SK-N-SH (cell line): ENCODE measurements at regions not wholly inside any gene's neighbourhood (a gene's known extent, or its start where the extent isn't known, plus 50 kb on each side); places are given as distances from the start of the nearest gene placed in this dataset.

Experiments used
- CTCF ChIA-PET: fragments of 300-600, 350-600 bp; formaldehyde crosslinking; extraction: SDS; loops from one replicate; lab custom pipeline; 2021; lab: Yijun Ruan, JAX
- POLR2A ChIA-PET: fragments of 350-600 bp; sonication (Branson Sonifier 250); formaldehyde crosslinking; extraction: SDS; loops from one replicate; lab custom pipeline; 2020; ENCODE audit warnings: antibody characterized with exemption, inconsistent platforms; lab: Yijun Ruan, JAX
- DNase-seq: peaks from one replicate; pipeline ENCODE4 v3.0.0; 2012
- H2AFZ ChIP-seq: fragments of 200-600 bp; sonication (generic); 2 replicates; pipeline ENCODE4 v1.8.1; 2016; ENCODE audit warnings: antibody characterized with exemption, mild to moderate bottlenecking, low read depth
- H3F3A ChIP-seq: fragments of 200-600 bp; sonication (generic); replicated peaks from 2 replicates; pipeline ENCODE3; 2016; ENCODE audit warnings: antibody characterized with exemption, mild to moderate bottlenecking; ENCODE audit not compliant: insufficient read depth
- H3K27ac ChIP-seq, 2 experiments: fragments of 200-500 bp in 1 of 2; fragments of 200-600 bp in 1 of 2; sonication (Bioruptor generic) in 1 of 2; sonication (generic), shearing (Covaris generic) in 1 of 2; 2 replicates each; pipeline versions ENCODE4 v1.5.1 to v1.6.1; 2014 to 2016; ENCODE audit warnings: low read depth in 2 of 2, inconsistent platforms in 1 of 2, low read length in 1 of 2, mild to moderate bottlenecking in 1 of 2, mixed read lengths in 1 of 2
- H3K27me3 ChIP-seq: fragments of 200-600 bp; sonication (generic), shearing (Covaris generic); 2 replicates; pipeline ENCODE4 v1.6.1; 2016; ENCODE audit warnings: mixed run types; ENCODE audit not compliant: insufficient read depth
- H3K36me3 ChIP-seq, 2 experiments: fragments of 200-500 bp in 1 of 2; fragments of 200-600 bp in 1 of 2; sonication (Bioruptor generic) in 1 of 2; sonication (generic) in 1 of 2; replicated peaks in 1 of 2; 2 replicates each; pipeline versions ENCODE3 to v1.5.1; 2014 to 2016; ENCODE audit warnings: low read length in 1 of 2, mild to moderate bottlenecking in 1 of 2; ENCODE audit not compliant: insufficient read depth in 2 of 2, control insufficient read depth in 1 of 2
- H3K4me1 ChIP-seq, 2 experiments: fragments of 200-500 bp in 1 of 2; fragments of 200-600 bp in 1 of 2; sonication (Bioruptor generic) in 1 of 2; sonication (generic), shearing (Covaris generic) in 1 of 2; 2 replicates each; pipeline versions ENCODE4 v1.5.1 to v1.6.1; 2014 to 2016; ENCODE audit warnings: low read depth in 1 of 2, low read length in 1 of 2, mixed run types in 1 of 2; ENCODE audit not compliant: insufficient read depth in 2 of 2, control insufficient read depth in 1 of 2
- H3K4me2 ChIP-seq: fragments of 200-600 bp; sonication (generic), shearing (Covaris generic); 2 replicates; pipeline ENCODE4 v1.6.1; 2017; ENCODE audit warnings: mixed run types
- H3K4me3 ChIP-seq, 2 experiments: fragments of 200-500 bp in 1 of 2; fragments of 200-600 bp in 1 of 2; sonication (Bioruptor generic) in 1 of 2; sonication (generic), shearing (Covaris generic) in 1 of 2; 2 replicates each; pipeline versions ENCODE4 v1.5.1 to v1.8.1; 2014 to 2016; ENCODE audit warnings: low read depth in 2 of 2, inconsistent platforms in 1 of 2, low read length in 1 of 2, mild to moderate bottlenecking in 1 of 2, mixed read lengths in 1 of 2, moderate library complexity in 1 of 2
- H3K79me2 ChIP-seq: fragments of 200-600 bp; sonication (generic); 2 replicates; pipeline ENCODE4 v1.8.1; 2017; ENCODE audit warnings: mild to moderate bottlenecking; ENCODE audit not compliant: insufficient read depth
- H3K9ac ChIP-seq: fragments of 200-600 bp; sonication (generic); 2 replicates; pipeline ENCODE4 v1.6.1; 2017; ENCODE audit warnings: mixed run types
- H3K9me2 ChIP-seq: fragments of 200-600 bp; sonication (generic); 2 replicates; pipeline ENCODE4 v1.6.1; 2017; ENCODE audit warnings: mixed run types
- H3K9me3 ChIP-seq: fragments of 200-600 bp; sonication (generic); 2 replicates; pipeline ENCODE4 v1.6.1; 2017; ENCODE audit warnings: mixed run types, mild to moderate bottlenecking, moderate library complexity
- H4K20me1 ChIP-seq: fragments of 200-600 bp; sonication (generic); 2 replicates; pipeline ENCODE4 v1.6.1; 2017; ENCODE audit warnings: mild to moderate bottlenecking, mixed run types; ENCODE audit not compliant: insufficient read depth
- CHD2 ChIP-seq: fragments of 150-350 bp; IDR thresholded peaks from 2 replicates; pipeline ENCODE4 v1.6.1; 2018; ENCODE audit warnings: low read length; ENCODE audit not compliant: partially characterized antibody
- ELF1 ChIP-seq: IDR thresholded peaks from 2 replicates; pipeline ENCODE4 v1.4.0; 2012
- EP300 ChIP-seq, 2 experiments: IDR thresholded peaks; 2 replicates each; pipeline versions ENCODE4 v1.4.0 to v1.6.1; 2012; ENCODE audit warnings: borderline replicate concordance in 1 of 2, low read depth in 1 of 2, low read length in 1 of 2
- FOSL2 ChIP-seq: IDR thresholded peaks from 2 replicates; pipeline ENCODE4 v1.4.0; 2012; ENCODE audit warnings: low read depth, mild to moderate bottlenecking, moderate library complexity, borderline replicate concordance
- FOXJ3 ChIP-seq: sonication (generic); formaldehyde crosslinking; IDR thresholded peaks from 2 replicates; pipeline ENCODE4 v1.5.1; 2020; ENCODE audit warnings: mild to moderate bottlenecking, missing genetic modification reagents
- FOXM1 ChIP-seq: IDR thresholded peaks from 2 replicates; pipeline ENCODE4 v1.4.0; 2012; ENCODE audit warnings: low read depth, mild to moderate bottlenecking
- GATA2 ChIP-seq: sonication (generic); formaldehyde crosslinking; IDR thresholded peaks from 2 replicates; pipeline ENCODE4 v1.5.0; 2020; ENCODE audit warnings: mild to moderate bottlenecking, missing genetic modification reagents
- MEF2A ChIP-seq: IDR thresholded peaks from 2 replicates; pipeline ENCODE4 v1.4.0; 2012; ENCODE audit warnings: low read depth, borderline replicate concordance
- MXI1 ChIP-seq: IDR thresholded peaks from 2 replicates; pipeline ENCODE4 v1.6.1; 2012; ENCODE audit warnings: mild to moderate bottlenecking, low read depth, low read length, improper control_type of control experiment
- NRF1 ChIP-seq: IDR thresholded peaks from 2 replicates; pipeline ENCODE4 v1.6.1; 2012; ENCODE audit warnings: low read depth, mild to moderate bottlenecking, low read length
- RAD21 ChIP-seq: IDR thresholded peaks from 2 replicates; pipeline ENCODE4 v1.6.1; 2012; ENCODE audit warnings: mild to moderate bottlenecking, low read length
- RCOR1 ChIP-seq: fragments of 150-350 bp; IDR thresholded peaks from 2 replicates; pipeline ENCODE4 v1.6.1; 2017; ENCODE audit warnings: antibody characterized with exemption, low read length
- RFX5 ChIP-seq: IDR thresholded peaks from 2 replicates; pipeline ENCODE4 v1.6.1; 2012; ENCODE audit warnings: mild to moderate bottlenecking, improper control_type of control experiment, low read length
- RXRA ChIP-seq: IDR thresholded peaks from 2 replicates; pipeline ENCODE4 v1.4.0; 2012; ENCODE audit warnings: low read depth, mild to moderate bottlenecking, borderline replicate concordance
- SIN3A ChIP-seq: IDR thresholded peaks from 2 replicates; pipeline ENCODE4 v1.6.1; 2012; ENCODE audit warnings: low read depth, mild to moderate bottlenecking, low read length, moderate library complexity, borderline replicate concordance
- SMC3 ChIP-seq: IDR thresholded peaks from 2 replicates; pipeline ENCODE4 v1.6.1; 2012; ENCODE audit warnings: low read depth, low read length, improper control_type of control experiment
- USF1 ChIP-seq: IDR thresholded peaks from 2 replicates; pipeline ENCODE4 v1.4.0; 2012; ENCODE audit warnings: low read depth, borderline replicate concordance
- YY1 ChIP-seq: IDR thresholded peaks from 2 replicates; pipeline ENCODE4 v1.4.0; 2012; ENCODE audit warnings: low read depth, mild to moderate bottlenecking
- WGBS: methylation state at CpG from one replicate; pipeline ENCODE4 v1.1.6; 2017; ENCODE audit warnings: low lambda C conversion rate; 5-methylcytosine and 5-hydroxymethylcytosine counted together
- TF ChIP-seq, protein P1 (sequence below): IDR thresholded peaks from 2 replicates; pipeline ENCODE4 v1.4.0; 2012; ENCODE audit warnings: low read depth, borderline replicate concordance
- TF ChIP-seq, protein P2 (sequence below): fragments of 200-600 bp; sonication (generic); IDR thresholded peaks from 2 replicates; pipeline ENCODE4 v1.6.1; 2017; ENCODE audit warnings: antibody characterized with exemption, mild to moderate bottlenecking, moderate library complexity
- TF ChIP-seq, protein P3 (sequence below): fragments of 150-350 bp; IDR thresholded peaks from 2 replicates; pipeline ENCODE4 v1.6.1; 2017; ENCODE audit warnings: antibody characterized with exemption, low read length, low read depth, borderline replicate concordance
- TF ChIP-seq, protein P4 (sequence below): IDR thresholded peaks from 2 replicates; pipeline ENCODE4; 2012

GRCh38 chr1:29959356-29959755, 723.0 kb downstream of the PTPRU start:
- H3K4me1 ChIP-seq = peaks cover 0 to 18% of the 10 kb centered on the region in 2 experiments; a peak in 1 of 4 replicates
- H3K27me3 ChIP-seq = no peaks in the 10 kb centered on the region
- whole genome bisulfite sequencing = 100% methylated on average over 1 of the region's 4 CpGs
- no peak overlapping the region for H2AFZ ChIP-seq
- no peaks in the 10 kb centered on the region for H3K79me2 ChIP-seq
- no peaks in the 10 kb centered on the region for H3K9me3 ChIP-seq
- no peaks in the 10 kb centered on the region for H3F3A ChIP-seq
- H3K36me3 ChIP-seq = no peaks in the 10 kb centered on the region
- H3K9me2 ChIP-seq = no peaks in the 10 kb centered on the region
- no peak overlapping the region for H3K27ac ChIP-seq
- no peak for DNase-seq
- CTCF ChIA-PET = interaction anchor here (0.6 to 0.7 kb wide), 2 partner anchors 28 to 871 kb away, joined by 3 read pairs; no protein-coding TSS in a partner anchor
- no peak for TF ChIP-seq FOSL2
- no peak for TF ChIP-seq RFX5
- TF ChIP-seq FOXJ3 (CRISPR knock-in tag) = no peak
- no peak for TF ChIP-seq MXI1
- TF ChIP-seq EP300 (IDR thresholded peaks at IDR 0.05; ENCODE audit: borderline replicate concordance in 1 of 2, low read depth in 1 of 2, low read length in 1 of 2) = no peak
- no peak overlapping the region for H3K9ac ChIP-seq
- POLR2A ChIA-PET = no interaction called here
- no peak overlapping the region for H3K4me2 ChIP-seq
- no peak overlapping the region for H3K4me3 ChIP-seq
- no peaks in the 10 kb centered on the region for H4K20me1 ChIP-seq

DNA sequence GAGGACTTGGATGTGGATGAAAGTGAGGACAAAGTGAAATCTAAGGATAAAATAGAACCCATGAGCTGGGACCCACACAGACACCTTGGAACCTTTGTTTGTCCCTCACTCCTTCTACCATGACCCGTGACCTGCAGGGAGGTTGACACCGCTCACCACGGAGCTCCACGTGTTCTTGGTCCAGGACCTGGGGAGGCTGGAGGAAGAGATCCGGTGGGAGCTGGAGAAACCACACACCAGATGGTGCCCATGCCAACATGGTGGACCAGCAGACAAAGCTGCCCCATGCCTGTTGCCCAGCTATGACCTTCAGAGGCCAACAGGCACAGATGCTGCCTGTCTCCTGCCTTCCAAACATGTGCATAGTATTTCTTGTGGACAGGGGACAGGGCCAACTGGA, 721.9 kb downstream of the PTPRU start:
- Histone ChIP-seq H3K27ac (no peak overlapping the region), H3K9me3 (no peaks in the 10 kb centered on the region), H3K9ac (no peak overlapping the region), H2AFZ (no peak overlapping the region), H3K27me3 (no peaks in the 10 kb centered on the region; the same call in 1 of the 2 replicates), H3K79me2 (no peaks in the 10 kb centered on the region), H3K4me3 (no peak overlapping the region), H4K20me1 (no peaks in the 10 kb centered on the region), H3K36me3 (no peaks in the 10 kb centered on the region), H3K4me1 (peaks cover 0 to 10% of the 10 kb centered on the region in 2 experiments; a peak in 1 of 4 replicates), H3F3A (no peaks in the 10 kb centered on the region), H3K4me2 (no peak overlapping the region), H3K9me2 (no peaks in the 10 kb centered on the region)
- DNase-seq = no peak
- POLR2A ChIA-PET = no interaction called here
- 25% methylated on average over 1 of the region's 5 CpGs for WGBS
- CTCF ChIA-PET = no interaction called here
- TF ChIP-seq MEF2A (no peak), GATA2 (no peak), SIN3A (no peak), CHD2 (no peak), EP300 (IDR thresholded peaks at IDR 0.05; ENCODE audit: borderline replicate concordance in 1 of 2, low read depth in 1 of 2, low read length in 1 of 2) (no peak), USF1 (no peak), ELF1 (no peak), NRF1 (no peak), RCOR1 (no peak), SMC3 (no peak), RAD21 (no peak), YY1 (no peak), RXRA (no peak), FOXM1 (no peak)
- TF ChIP-seq, protein P1, sequence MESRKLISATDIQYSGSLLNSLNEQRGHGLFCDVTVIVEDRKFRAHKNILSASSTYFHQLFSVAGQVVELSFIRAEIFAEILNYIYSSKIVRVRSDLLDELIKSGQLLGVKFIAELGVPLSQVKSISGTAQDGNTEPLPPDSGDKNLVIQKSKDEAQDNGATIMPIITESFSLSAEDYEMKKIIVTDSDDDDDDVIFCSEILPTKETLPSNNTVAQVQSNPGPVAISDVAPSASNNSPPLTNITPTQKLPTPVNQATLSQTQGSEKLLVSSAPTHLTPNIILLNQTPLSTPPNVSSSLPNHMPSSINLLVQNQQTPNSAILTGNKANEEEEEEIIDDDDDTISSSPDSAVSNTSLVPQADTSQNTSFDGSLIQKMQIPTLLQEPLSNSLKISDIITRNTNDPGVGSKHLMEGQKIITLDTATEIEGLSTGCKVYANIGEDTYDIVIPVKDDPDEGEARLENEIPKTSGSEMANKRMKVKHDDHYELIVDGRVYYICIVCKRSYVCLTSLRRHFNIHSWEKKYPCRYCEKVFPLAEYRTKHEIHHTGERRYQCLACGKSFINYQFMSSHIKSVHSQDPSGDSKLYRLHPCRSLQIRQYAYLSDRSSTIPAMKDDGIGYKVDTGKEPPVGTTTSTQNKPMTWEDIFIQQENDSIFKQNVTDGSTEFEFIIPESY = no peak
- TF ChIP-seq, protein P2, sequence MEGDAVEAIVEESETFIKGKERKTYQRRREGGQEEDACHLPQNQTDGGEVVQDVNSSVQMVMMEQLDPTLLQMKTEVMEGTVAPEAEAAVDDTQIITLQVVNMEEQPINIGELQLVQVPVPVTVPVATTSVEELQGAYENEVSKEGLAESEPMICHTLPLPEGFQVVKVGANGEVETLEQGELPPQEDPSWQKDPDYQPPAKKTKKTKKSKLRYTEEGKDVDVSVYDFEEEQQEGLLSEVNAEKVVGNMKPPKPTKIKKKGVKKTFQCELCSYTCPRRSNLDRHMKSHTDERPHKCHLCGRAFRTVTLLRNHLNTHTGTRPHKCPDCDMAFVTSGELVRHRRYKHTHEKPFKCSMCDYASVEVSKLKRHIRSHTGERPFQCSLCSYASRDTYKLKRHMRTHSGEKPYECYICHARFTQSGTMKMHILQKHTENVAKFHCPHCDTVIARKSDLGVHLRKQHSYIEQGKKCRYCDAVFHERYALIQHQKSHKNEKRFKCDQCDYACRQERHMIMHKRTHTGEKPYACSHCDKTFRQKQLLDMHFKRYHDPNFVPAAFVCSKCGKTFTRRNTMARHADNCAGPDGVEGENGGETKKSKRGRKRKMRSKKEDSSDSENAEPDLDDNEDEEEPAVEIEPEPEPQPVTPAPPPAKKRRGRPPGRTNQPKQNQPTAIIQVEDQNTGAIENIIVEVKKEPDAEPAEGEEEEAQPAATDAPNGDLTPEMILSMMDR = no peak
- TF ChIP-seq, protein P3, sequence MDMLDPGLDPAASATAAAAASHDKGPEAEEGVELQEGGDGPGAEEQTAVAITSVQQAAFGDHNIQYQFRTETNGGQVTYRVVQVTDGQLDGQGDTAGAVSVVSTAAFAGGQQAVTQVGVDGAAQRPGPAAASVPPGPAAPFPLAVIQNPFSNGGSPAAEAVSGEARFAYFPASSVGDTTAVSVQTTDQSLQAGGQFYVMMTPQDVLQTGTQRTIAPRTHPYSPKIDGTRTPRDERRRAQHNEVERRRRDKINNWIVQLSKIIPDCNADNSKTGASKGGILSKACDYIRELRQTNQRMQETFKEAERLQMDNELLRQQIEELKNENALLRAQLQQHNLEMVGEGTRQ = no peak
- TF ChIP-seq, protein P4, sequence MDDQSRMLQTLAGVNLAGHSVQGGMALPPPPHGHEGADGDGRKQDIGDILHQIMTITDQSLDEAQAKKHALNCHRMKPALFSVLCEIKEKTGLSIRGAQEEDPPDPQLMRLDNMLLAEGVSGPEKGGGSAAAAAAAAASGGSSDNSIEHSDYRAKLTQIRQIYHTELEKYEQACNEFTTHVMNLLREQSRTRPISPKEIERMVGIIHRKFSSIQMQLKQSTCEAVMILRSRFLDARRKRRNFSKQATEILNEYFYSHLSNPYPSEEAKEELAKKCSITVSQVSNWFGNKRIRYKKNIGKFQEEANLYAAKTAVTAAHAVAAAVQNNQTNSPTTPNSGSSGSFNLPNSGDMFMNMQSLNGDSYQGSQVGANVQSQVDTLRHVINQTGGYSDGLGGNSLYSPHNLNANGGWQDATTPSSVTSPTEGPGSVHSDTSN = no peak
